HCT116 (cell line): ENCODE measurements at regions not wholly inside any gene's neighbourhood (a gene's known extent, or its start where the extent isn't known, plus 50 kb on each side); places are given as distances from the start of the nearest gene placed in this dataset.

Source experiments
- ATAC-seq: fragments of 200-7000 bp; cut with Tn5 transposase; 2 replicates; pipeline ENCODE4 v1.9.1; 2020; ENCODE audit warnings: mild to moderate bottlenecking, moderate library complexity
- BruUV-seq: library from RNA; stranded (reverse); fragments of 400-500 nt; replicated peaks from 2 replicates; lab custom pipeline; 2021; lab: Mats Ljungman, UMichigan
- CTCF ChIA-PET: fragments of 300-600 bp; sonication (Branson Sonifier 250); formaldehyde crosslinking; loops from one replicate; lab custom pipeline; 2021; ENCODE audit warnings: antibody characterized with exemption; lab: Charles Lee
- POLR2A ChIA-PET: fragments of 300-600, 350-600 bp; sonication (Branson Sonifier 250); formaldehyde crosslinking; loops from one replicate; lab custom pipeline; 2021; ENCODE audit warnings: antibody characterized with exemption; lab: Charles Lee
- RAD21 ChIA-PET, 2 experiments: fragments of 300-600 bp; sonication (Branson Sonifier 250); formaldehyde crosslinking; loops; one replicate each; lab custom pipeline; 2023; ENCODE audit warnings: low total read pairs in 2 of 2; ENCODE audit not compliant: uncharacterized antibody in 2 of 2, unreplicated experiment in 2 of 2, low non-redundant PET in 1 of 2; lab: Charles Lee
- DNase-seq: peaks from one replicate; pipeline ENCODE4 v3.0.0-alpha.2; 2010; ENCODE audit warnings: low read depth, low spot score
- H2AFZ ChIP-seq: fragments of 200-600 bp; shearing (Covaris generic), sonication (generic); 2 replicates; pipeline ENCODE4 v1.6.1; 2017; ENCODE audit warnings: low read depth, mixed run types, mixed read lengths, antibody characterized with exemption, low read length; ENCODE audit not compliant: poor library complexity, severe bottlenecking
- H3K27ac ChIP-seq: 2 replicates; pipeline ENCODE4 v1.5.1; 2012; ENCODE audit warnings: low read depth, low read length
- H3K27me3 ChIP-seq: fragments of 200-600 bp; sonication (generic); 2 replicates; pipeline ENCODE4 v1.6.1; 2016; ENCODE audit warnings: mixed run types, low read length, mixed read lengths; ENCODE audit not compliant: insufficient read depth
- H3K36me3 ChIP-seq, 2 experiments: fragments of 200-500 bp in 1 of 2; fragments of 200-600 bp in 1 of 2; sonication (Bioruptor generic) in 1 of 2; sonication (generic) in 1 of 2; 2 replicates each; pipeline versions ENCODE4 v1.5.1 to v1.6.1; 2014 to 2016; ENCODE audit warnings: low read length in 2 of 2, inconsistent platforms in 1 of 2, mixed read lengths in 1 of 2, mixed run types in 1 of 2; ENCODE audit not compliant: insufficient read depth in 2 of 2, control insufficient read depth in 1 of 2
- H3K4me1 ChIP-seq, 2 experiments: fragments of 200-600 bp in 1 of 2; sonication (generic) in 1 of 2; 2 replicates each; pipeline versions ENCODE4 v1.5.1 to v1.6.1; 2012 to 2017; ENCODE audit warnings: low read length in 2 of 2, inconsistent platforms in 1 of 2, mild to moderate bottlenecking in 1 of 2, mixed read lengths in 1 of 2, mixed run types in 1 of 2, moderate library complexity in 1 of 2; ENCODE audit not compliant: insufficient read depth in 2 of 2, control insufficient read depth in 1 of 2
- H3K4me2 ChIP-seq: fragments of 200-600 bp; sonication (generic); 2 replicates; pipeline ENCODE4 v1.6.1; 2017; ENCODE audit warnings: mixed run types, low read length, mixed read lengths
- H3K4me3 ChIP-seq, 2 experiments: fragments of 200-600 bp in 1 of 2; sonication (generic) in 1 of 2; replicated peaks in 1 of 2; 2 replicates each; pipeline ENCODE4 v1.5.1; 2011 to 2016; ENCODE audit warnings: low read length in 2 of 2, control low read depth in 1 of 2, low read depth in 1 of 2, mild to moderate bottlenecking in 1 of 2, mixed read lengths in 1 of 2, mixed run types in 1 of 2
- H3K79me2 ChIP-seq: fragments of 200-600 bp; sonication (generic); 2 replicates; pipeline ENCODE4 v1.6.1; 2017; ENCODE audit warnings: mild to moderate bottlenecking, mixed run types, low read length, moderate library complexity, mixed read lengths; ENCODE audit not compliant: insufficient read depth
- H3K9ac ChIP-seq: fragments of 200-600 bp; sonication (generic); 2 replicates; pipeline ENCODE4 v1.6.1; 2016; ENCODE audit warnings: low read length, mixed read lengths
- H3K9me2 ChIP-seq: fragments of 200-600 bp; sonication (generic), shearing (Covaris generic); 2 replicates; pipeline ENCODE4 v1.6.1; 2017; ENCODE audit warnings: mixed run types, mild to moderate bottlenecking, moderate library complexity; ENCODE audit not compliant: insufficient read depth
- H3K9me3 ChIP-seq, 2 experiments: fragments of 200-500 bp in 1 of 2; fragments of 200-600 bp in 1 of 2; sonication (Bioruptor generic) in 1 of 2; sonication (generic) in 1 of 2; 2 replicates each; pipeline ENCODE4 v1.6.1; 2014 to 2017; ENCODE audit warnings: low read length in 2 of 2, mixed read lengths in 2 of 2, inconsistent platforms in 1 of 2, low read depth in 1 of 2, mild to moderate bottlenecking in 1 of 2, mixed run types in 1 of 2, moderate library complexity in 1 of 2; ENCODE audit not compliant: control insufficient read depth in 1 of 2, insufficient read depth in 1 of 2
- H4K20me1 ChIP-seq: fragments of 200-600 bp; sonication (generic), shearing (Covaris generic); 2 replicates; pipeline ENCODE4 v1.6.1; 2017; ENCODE audit warnings: mixed run types, mild to moderate bottlenecking, moderate library complexity; ENCODE audit not compliant: insufficient read depth
- CEBPB ChIP-seq: IDR thresholded peaks from 2 replicates; pipeline ENCODE4 v1.6.1; 2012; ENCODE audit warnings: low read depth
- CTCF ChIP-seq, 3 experiments: fragments of 200-600 bp in 1 of 3; sonication (generic) in 1 of 3; IDR thresholded peaks in 2 of 3; conservative IDR thresholded peaks in 1 of 3; 2 replicates each; pipeline ENCODE4 v1.5.1; 2012 to 2017; ENCODE audit warnings: low read depth in 2 of 3, low read length in 2 of 3, antibody characterized with exemption in 1 of 3, borderline replicate concordance in 1 of 3, control low read depth in 1 of 3, mild to moderate bottlenecking in 1 of 3, mixed read lengths in 1 of 3, mixed run types in 1 of 3, moderate library complexity in 1 of 3; ENCODE audit not compliant: insufficient read depth in 1 of 3
- ELF1 ChIP-seq: IDR thresholded peaks from 2 replicates; pipeline ENCODE4 v1.6.1; 2012; ENCODE audit warnings: low read depth, borderline replicate concordance
- EZH2 ChIP-seq: fragments of 200-600 bp; sonication (generic); IDR thresholded peaks from 2 replicates; pipeline ENCODE4 v1.6.1; 2017; ENCODE audit warnings: antibody characterized with exemption, mixed run types
- EZH2phosphoT487 ChIP-seq: fragments of 200-600 bp; IDR thresholded peaks from 2 replicates; pipeline ENCODE4 v1.6.1; 2018; ENCODE audit warnings: antibody characterized with exemption, borderline replicate concordance
- FOSL1 ChIP-seq: IDR thresholded peaks from 2 replicates; pipeline ENCODE4 v1.6.1; 2012; ENCODE audit warnings: low read depth
- JUND ChIP-seq: IDR thresholded peaks from 2 replicates; pipeline ENCODE4 v1.6.1; 2012
- POLR2A ChIP-seq: IDR thresholded peaks from 2 replicates; pipeline ENCODE4 v1.7.0; 2011; ENCODE audit warnings: borderline replicate concordance; ENCODE audit not compliant: insufficient read depth, insufficient read length; ENCODE audit errors: extremely low read depth
- RAD21 ChIP-seq: IDR thresholded peaks from 2 replicates; pipeline ENCODE4 v1.6.1; 2012; ENCODE audit warnings: low read depth, mild to moderate bottlenecking
- SIN3A ChIP-seq: IDR thresholded peaks from 2 replicates; pipeline ENCODE4 v1.6.1; 2012; ENCODE audit warnings: low read depth
- SRF ChIP-seq: IDR thresholded peaks from 2 replicates; pipeline ENCODE4 v1.6.1; 2012; ENCODE audit warnings: low read depth
- TCF7L2 ChIP-seq: IDR thresholded peaks from 2 replicates; pipeline ENCODE4 v1.7.0; 2011; ENCODE audit warnings: borderline replicate concordance, inconsistent platforms; ENCODE audit not compliant: insufficient read depth, insufficient read length; ENCODE audit errors: extremely low read depth
- ZFX ChIP-seq: fragments of 450-650 bp; IDR thresholded peaks from 2 replicates; pipeline ENCODE4 v1.6.1; 2017
- ZNF274 ChIP-seq: fragments of 200-500 bp; sonication (Bioruptor generic); IDR thresholded peaks from 2 replicates; pipeline ENCODE4 v1.6.1; 2014; ENCODE audit warnings: mild to moderate bottlenecking, low read depth, low read length, inconsistent platforms
- intact Hi-C: fragments of 100-400 bp; cut with micrococcal nuclease; formaldehyde crosslinking; loops from 2 replicates; pipeline ENCODE4 v1.10.0; 2022

DNA sequence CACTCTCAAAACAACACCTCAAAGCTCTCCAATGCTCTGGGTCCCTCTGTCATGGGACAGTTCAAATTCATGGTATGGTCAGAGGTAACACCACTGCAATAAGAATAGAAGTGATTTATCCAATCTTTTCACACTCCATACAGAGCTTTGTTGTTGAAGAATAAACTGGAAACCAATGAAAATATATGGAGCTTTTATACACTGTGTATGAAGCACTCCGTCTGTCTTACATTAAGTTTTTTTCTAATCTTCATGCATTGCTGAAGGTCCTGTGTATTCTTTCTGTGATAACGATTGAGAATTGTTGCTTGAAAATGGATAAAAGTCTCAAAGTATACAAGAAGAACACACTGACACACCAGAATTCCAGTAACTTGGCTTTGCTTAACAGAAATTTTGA is 603.7 kb upstream of the LUZP2 start:
- CTCF ChIA-PET = no interaction called here

More for the DNA sequence above, 603.7 kb upstream of the LUZP2 start:
- Histone ChIP-seq H4K20me1 (no peaks in the 10 kb centered on the region), H3K27ac (no peak overlapping the region), H3K36me3 (no peaks in the 10 kb centered on the region), H3K9me3 (peaks cover 5 to 6% of the 10 kb centered on the region in 2 experiments; a peak in 2 of 4 replicates), H2AFZ (no peak overlapping the region), H3K27me3 (no peaks in the 10 kb centered on the region), H3K4me1 (no peaks in the 10 kb centered on the region), H3K9ac (no peak overlapping the region), H3K4me3 (no peak overlapping the region), H3K79me2 (no peaks in the 10 kb centered on the region), H3K4me2 (no peak overlapping the region), H3K9me2 (no peaks in the 10 kb centered on the region)
- BruUV-seq = no TSS peak
- ATAC-seq (no peak), DNase-seq (no peak)
- TF ChIP-seq JUND (no peak), ELF1 (no peak), SIN3A (no peak), ZFX (no peak), CTCF (IDR thresholded peaks at IDR 0.05 in 2 of 3, conservative IDR thresholded peaks at IDR 0.05 in 1 of 3; ENCODE audit: borderline replicate concordance in 1 of 3, insufficient read depth in 1 of 3, low read depth in 2 of 3, low read length in 2 of 3) (no peak), TCF7L2 (no peak), SRF (no peak), RAD21 (no peak), ZNF274 (no peak), FOSL1 (no peak), EZH2 (no peak), EZH2phosphoT487 (no peak), CEBPB (no peak), POLR2A (no peak)
- ChIA-PET POLR2A (no interaction called here), RAD21 (no interaction called here)
- intact Hi-C loops = no loop called here
